WTC11 (cell line): ENCODE measurements at regions not wholly inside any gene's neighbourhood (a gene's known extent, or its start where the extent isn't known, plus 50 kb on each side); places are given as distances from the start of the nearest gene placed in this dataset.

Source experiments
- CBFB ChIP-seq: sonication (generic); formaldehyde crosslinking; IDR thresholded peaks from 2 replicates; pipeline ENCODE4 v1.8.1; 2022; ENCODE audit warnings: mild to moderate bottlenecking, low read depth, missing genetic modification reagents
- CTCF ChIP-seq: fragments of 200-600 bp; IDR thresholded peaks from 2 replicates; pipeline ENCODE4 v1.8.0; 2022; ENCODE audit warnings: antibody characterized with exemption
- E2F5 ChIP-seq: sonication (generic); formaldehyde crosslinking; IDR thresholded peaks from 2 replicates; pipeline ENCODE4 v1.8.1; 2022; ENCODE audit warnings: mild to moderate bottlenecking, moderate library complexity, missing genetic modification reagents
- HMGA2 ChIP-seq: fragments of 250-450 bp; sonication (Bioruptor Pico); IDR thresholded peaks from 2 replicates; pipeline ENCODE4 v1.4.0; 2021; ENCODE audit warnings: mild to moderate bottlenecking, moderate library complexity
- MAX ChIP-seq: sonication (generic); formaldehyde crosslinking; IDR thresholded peaks from 2 replicates; pipeline ENCODE4 v1.8.0; 2022; ENCODE audit warnings: mild to moderate bottlenecking, missing genetic modification reagents
- MLX ChIP-seq: sonication (generic); formaldehyde crosslinking; IDR thresholded peaks from 2 replicates; pipeline ENCODE4 v1.8.1; 2023; ENCODE audit warnings: mild to moderate bottlenecking, missing genetic modification reagents, moderate library complexity
- NFYB ChIP-seq: sonication (generic); formaldehyde crosslinking; conservative IDR thresholded peaks from 2 replicates; pipeline ENCODE4 v1.8.0; 2022; ENCODE audit warnings: low read depth, missing genetic modification reagents

GRCh38 chr2:45224321-45224992, 215.2 kb upstream of the SIX2 start:
- TF ChIP-seq NFYB (no peak), MAX (CRISPR knock-in tag) (no peak), E2F5 (CRISPR knock-in tag) (no peak), CTCF (no peak), CBFB (CRISPR knock-in tag) (no peak), HMGA2 (CRISPR knock-in tag) (no peak), MLX (CRISPR knock-in tag) (no peak)
